ENCODE measurements at regions not wholly inside any gene's neighbourhood (a gene's known extent, or its start where the extent isn't known, plus 50 kb on each side); places are given as distances from the start of the nearest gene placed in this dataset.
A peak's percentile ranks its signal among the peaks of the same experiment; 100 is the strongest.

DNA sequence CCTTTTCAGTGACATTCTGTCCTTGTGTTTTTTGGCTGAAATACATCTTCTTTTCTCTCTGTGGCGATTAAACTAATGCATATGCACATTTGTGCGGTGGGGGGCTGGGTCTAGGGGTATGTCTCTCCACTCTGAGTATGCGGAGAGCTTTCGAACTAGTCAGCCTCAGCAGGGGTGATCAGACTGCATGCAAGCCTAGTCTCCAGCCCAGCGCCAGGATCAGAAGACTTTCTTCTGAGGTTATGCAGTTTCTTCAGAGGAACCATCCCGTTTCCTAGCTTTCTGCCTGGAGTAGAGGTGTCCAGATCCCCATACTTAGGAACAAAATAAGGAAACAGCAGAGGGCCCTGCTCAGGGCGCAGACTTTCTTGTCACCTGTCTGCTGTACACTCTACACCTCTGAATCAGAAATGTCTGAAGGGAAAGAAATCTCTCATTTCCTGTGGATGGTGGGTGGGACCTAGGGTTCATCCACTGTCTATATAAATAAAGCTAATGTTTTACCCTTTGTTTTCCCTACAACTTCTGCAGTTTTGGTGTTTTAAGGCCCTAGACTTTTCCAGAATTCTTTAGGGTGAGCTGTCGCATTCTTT is 230.4 kb downstream of the ABHD5 start:
- no peak for DNase-seq (ENCODE audit: low read depth)
- TF ChIP-seq, protein P1, sequence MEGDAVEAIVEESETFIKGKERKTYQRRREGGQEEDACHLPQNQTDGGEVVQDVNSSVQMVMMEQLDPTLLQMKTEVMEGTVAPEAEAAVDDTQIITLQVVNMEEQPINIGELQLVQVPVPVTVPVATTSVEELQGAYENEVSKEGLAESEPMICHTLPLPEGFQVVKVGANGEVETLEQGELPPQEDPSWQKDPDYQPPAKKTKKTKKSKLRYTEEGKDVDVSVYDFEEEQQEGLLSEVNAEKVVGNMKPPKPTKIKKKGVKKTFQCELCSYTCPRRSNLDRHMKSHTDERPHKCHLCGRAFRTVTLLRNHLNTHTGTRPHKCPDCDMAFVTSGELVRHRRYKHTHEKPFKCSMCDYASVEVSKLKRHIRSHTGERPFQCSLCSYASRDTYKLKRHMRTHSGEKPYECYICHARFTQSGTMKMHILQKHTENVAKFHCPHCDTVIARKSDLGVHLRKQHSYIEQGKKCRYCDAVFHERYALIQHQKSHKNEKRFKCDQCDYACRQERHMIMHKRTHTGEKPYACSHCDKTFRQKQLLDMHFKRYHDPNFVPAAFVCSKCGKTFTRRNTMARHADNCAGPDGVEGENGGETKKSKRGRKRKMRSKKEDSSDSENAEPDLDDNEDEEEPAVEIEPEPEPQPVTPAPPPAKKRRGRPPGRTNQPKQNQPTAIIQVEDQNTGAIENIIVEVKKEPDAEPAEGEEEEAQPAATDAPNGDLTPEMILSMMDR (conservative IDR thresholded peaks at IDR 0.05; ENCODE audit: control insufficient read depth, insufficient read depth, low read depth, low read length) = no peak
- H3K4me3 ChIP-seq (ENCODE audit: control insufficient read depth, low read depth, low read length) = no peak overlapping the region

DNA sequence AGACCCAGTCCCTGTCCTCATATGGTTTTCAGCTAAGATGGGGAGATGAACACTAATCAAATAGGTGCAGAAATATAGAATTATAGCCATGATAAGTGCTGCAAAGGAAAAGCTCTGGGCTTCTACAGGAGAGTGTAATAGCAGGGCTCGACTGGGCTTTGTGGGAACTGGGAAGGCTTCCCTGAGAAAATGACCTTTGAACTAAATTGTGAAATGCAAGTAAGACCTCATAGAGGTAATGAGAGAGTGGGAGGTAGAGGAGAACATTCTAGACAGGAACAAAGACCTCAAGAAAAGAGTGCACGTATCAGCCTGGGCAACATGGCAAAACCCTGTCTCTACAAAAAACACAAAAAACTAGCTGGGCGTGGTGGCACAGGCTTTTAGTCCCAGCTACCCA is 231.6 kb downstream of the ABHD5 start:
- TF ChIP-seq, protein P1 (conservative IDR thresholded peaks at IDR 0.05; ENCODE audit: control insufficient read depth, insufficient read depth, low read depth, low read length) = no peak
- no peak overlapping the region for H3K4me3 ChIP-seq (ENCODE audit: control insufficient read depth, low read depth, low read length)
- peak; percentile 8 for DNase-seq (ENCODE audit: low read depth)

DNA sequence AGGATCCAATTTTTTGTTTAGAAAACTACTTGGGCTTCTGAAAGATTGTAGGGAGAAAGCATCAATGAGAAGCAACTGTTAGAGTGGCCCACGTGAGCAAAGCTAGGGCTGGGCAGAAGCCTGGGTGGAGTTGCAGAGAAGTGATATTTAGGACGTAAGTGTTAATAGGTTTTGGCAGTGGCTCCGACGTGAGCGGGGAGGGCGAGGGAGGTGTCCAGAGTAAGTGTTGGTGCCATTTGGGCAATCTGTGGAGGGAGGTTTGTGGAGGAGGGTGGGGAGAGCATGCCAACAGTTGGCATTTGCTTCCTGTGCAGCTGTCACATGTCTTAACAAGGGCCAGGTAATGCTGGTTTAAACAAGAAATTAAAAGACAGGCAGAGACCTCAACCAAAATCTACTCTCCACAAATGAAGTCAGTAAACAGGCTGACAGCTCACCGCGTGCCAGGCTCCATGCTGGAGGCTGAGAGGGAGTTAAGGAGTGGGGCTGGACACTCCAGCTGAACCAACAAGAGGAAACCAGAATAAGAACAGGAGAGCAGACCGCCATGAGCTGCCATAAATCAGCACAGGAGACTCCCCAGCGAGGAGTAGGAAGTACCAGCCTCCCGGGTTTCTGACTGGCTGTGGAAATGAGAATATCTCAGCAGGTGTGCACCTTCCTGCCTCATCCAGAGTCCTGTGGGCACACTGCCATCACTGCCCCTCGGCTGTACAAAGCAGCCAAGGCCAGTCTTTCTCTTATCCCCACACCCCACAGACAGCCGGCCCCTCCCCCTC is 232.6 kb downstream of the ABHD5 start:
- TF ChIP-seq, protein P1 (conservative IDR thresholded peaks at IDR 0.05; ENCODE audit: control insufficient read depth, insufficient read depth, low read depth, low read length) = no peak
- no peak for DNase-seq (ENCODE audit: low read depth)

DNA sequence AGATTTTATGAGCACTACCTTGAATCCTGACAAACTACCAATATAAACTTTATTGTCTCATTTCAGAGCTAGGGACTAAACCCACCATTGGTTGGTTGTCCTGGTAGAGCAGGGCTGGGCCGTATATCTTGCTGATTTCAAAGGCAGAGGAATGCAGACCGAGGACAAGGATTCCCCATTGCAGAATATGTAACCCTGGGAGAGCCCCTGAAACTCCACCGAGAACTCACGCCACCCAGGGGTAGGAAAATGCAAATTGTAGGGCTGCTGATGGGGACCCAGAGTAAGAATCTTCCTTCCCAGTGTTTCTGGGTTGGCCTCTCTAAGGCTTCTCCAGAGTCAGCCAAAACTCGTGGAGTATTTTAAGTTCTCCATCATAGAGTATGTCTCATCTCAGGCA is 235.3 kb downstream of the ABHD5 start:
- TF ChIP-seq, protein P1 (conservative IDR thresholded peaks at IDR 0.05; ENCODE audit: control insufficient read depth, insufficient read depth, low read depth, low read length) = no peak
- DNase-seq (ENCODE audit: low read depth) = no peak
- H3K4me3 ChIP-seq (ENCODE audit: control insufficient read depth, low read depth, low read length) = no peak overlapping the region

More for the DNA sequence above, 232.6 kb downstream of the ABHD5 start:
- no peak overlapping the region for H3K4me3 ChIP-seq (ENCODE audit: control insufficient read depth, low read depth, low read length)

DNA sequence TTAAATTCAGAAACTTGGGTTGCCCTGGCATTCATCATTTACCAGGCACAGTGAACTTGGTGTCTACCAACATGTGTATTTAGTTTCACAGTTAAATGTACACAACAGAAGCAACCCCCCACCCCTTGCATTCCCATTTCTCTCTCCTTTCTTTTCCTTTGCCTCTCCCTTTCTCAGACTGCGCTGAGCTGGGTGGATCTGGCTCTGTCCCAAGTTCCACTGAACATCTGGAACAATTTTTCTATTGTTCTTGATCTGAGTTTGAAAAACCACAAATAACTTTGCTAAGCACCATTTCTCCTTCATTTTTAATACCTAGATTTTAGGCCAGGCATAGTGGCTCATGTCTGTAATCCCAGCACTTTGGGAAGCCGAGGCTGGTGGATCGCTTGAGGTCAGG is 242.2 kb downstream of the ABHD5 start:
- H3K4me3 ChIP-seq (ENCODE audit: control insufficient read depth, low read depth, low read length) = no peak overlapping the region
- peak; percentile 56 for DNase-seq (ENCODE audit: low read depth)
- TF ChIP-seq, protein P1 (conservative IDR thresholded peaks at IDR 0.05; ENCODE audit: control insufficient read depth, insufficient read depth, low read depth, low read length) = no peak

DNA sequence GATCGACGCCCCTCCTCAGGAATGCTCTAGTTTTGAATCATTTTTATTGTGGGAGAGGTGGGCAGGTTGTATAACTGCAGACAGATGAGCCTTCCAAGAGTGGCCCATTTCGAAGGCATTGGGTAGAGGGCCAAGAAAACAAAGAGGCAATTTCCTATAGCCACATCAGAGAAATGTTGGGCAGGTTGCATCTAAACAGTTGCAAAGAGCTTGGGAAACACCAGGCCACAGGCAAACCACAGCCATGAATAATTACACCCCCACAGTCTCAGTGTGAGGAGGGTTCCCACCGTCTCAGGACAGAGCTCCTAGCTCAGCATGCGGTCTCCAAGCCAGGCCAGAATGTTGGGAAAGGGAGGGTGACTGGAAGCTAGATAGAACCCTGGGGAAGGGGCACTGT is 257.3 kb downstream of the ABHD5 start:
- TF ChIP-seq, protein P1 (conservative IDR thresholded peaks at IDR 0.05; ENCODE audit: control insufficient read depth, insufficient read depth, low read depth, low read length) = no peak
- DNase-seq (ENCODE audit: low read depth) = peak; percentile 38
- no peak overlapping the region for H3K4me3 ChIP-seq (ENCODE audit: control insufficient read depth, low read depth, low read length)
